ENCODE measurements at regions not wholly inside any gene's neighbourhood (a gene's known extent, or its start where the extent isn't known, plus 50 kb on each side); places are given as distances from the start of the nearest gene placed in this dataset.

- TF ChIP-seq CTCF (IDR thresholded peaks at IDR 0.05) (no peak), EZH2 (IDR thresholded peaks at IDR 0.05) (no peak), EZH2phosphoT487 (IDR thresholded peaks at IDR 0.05) (no peak)
These were observed 500.1 kb downstream of the OCA2 start for GRCh38 chr15:27599034-27599433.

Measured in neural progenitor cell (in vitro differentiated cells).